ENCODE measurements at regions not wholly inside any gene's neighbourhood (a gene's known extent, or its start where the extent isn't known, plus 50 kb on each side); places are given as distances from the start of the nearest gene placed in this dataset.

DNA sequence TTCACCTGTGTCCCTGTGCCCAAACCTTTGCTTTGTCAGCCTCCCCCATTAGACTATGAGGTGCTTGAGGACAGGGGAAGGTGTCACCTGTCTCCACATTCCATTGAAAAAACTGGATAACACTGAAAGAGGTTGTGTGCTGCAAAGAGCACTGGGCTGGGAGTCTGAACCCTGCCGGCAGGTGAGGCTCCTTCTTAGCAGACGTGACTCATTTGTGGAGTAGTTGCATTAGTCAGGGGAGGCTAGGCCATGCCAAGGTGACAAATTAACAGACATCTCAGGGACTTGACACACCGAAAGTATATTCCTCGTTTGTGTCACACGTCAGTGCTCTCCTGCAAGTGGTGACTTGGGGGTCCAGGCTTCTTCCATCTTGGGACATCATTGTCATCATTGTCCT is 95.9 kb upstream of the STX18 start:
- Histone ChIP-seq H3K27me3 (no peaks in the 10 kb centered on the region), H3K4me3 (ENCODE audit: low read depth, low read length) (no peak overlapping the region), H3K9me3 (no peaks in the 10 kb centered on the region), H3K4me1 (no peaks in the 10 kb centered on the region), H3K36me3 (no peaks in the 10 kb centered on the region)
- no peak for DNase-seq
- TF ChIP-seq, protein P1, sequence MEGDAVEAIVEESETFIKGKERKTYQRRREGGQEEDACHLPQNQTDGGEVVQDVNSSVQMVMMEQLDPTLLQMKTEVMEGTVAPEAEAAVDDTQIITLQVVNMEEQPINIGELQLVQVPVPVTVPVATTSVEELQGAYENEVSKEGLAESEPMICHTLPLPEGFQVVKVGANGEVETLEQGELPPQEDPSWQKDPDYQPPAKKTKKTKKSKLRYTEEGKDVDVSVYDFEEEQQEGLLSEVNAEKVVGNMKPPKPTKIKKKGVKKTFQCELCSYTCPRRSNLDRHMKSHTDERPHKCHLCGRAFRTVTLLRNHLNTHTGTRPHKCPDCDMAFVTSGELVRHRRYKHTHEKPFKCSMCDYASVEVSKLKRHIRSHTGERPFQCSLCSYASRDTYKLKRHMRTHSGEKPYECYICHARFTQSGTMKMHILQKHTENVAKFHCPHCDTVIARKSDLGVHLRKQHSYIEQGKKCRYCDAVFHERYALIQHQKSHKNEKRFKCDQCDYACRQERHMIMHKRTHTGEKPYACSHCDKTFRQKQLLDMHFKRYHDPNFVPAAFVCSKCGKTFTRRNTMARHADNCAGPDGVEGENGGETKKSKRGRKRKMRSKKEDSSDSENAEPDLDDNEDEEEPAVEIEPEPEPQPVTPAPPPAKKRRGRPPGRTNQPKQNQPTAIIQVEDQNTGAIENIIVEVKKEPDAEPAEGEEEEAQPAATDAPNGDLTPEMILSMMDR (IDR thresholded peaks at IDR 0.05; ENCODE audit: low read depth, low read length) = no peak

DNA sequence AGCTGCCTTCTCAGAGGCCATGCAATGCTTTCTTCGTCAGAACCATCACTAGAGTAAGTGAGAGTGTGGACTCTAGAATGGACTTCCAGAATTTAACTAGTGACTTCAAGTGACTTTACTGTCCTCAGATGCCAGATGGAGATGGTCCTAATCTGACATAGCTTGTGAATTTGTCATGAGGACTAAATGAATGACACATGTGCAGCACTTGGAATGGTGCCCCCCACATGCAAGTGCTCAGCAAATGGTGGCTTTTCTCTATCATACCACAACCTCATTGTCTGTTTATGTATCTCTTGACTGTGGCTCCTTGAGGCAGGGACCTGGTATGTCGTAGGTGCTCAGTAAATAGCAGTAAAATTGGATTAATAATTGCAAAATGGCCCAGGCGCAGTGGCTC is 91.6 kb upstream of the STX18 start:
- DNase-seq = no peak
- TF ChIP-seq, protein P1 (IDR thresholded peaks at IDR 0.05; ENCODE audit: low read depth, low read length) = no peak
- Histone ChIP-seq H3K4me1 (no peaks in the 10 kb centered on the region), H3K27me3 (no peaks in the 10 kb centered on the region), H3K4me3 (ENCODE audit: low read depth, low read length) (no peak overlapping the region), H3K9me3 (no peaks in the 10 kb centered on the region), H3K36me3 (no peaks in the 10 kb centered on the region)

DNA sequence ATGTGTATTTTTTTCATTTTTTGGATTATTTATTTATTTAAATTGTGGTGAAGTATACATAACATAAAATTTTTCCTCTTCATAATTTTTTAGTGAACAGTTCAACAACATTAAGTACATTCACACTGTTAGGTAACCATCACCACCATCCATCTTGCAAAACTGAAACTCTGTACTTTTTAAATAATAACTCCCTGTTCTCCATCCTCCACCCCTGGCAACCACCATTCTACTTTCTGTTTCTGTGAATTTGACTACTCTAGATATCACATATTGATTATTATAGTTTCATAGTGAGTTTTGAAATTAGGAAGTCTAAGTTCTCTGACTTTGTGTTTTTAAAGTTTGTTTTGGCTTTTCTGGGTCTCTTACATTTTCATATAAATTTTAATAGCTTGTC is 89.3 kb upstream of the STX18 start:
- Histone ChIP-seq H3K4me1 (peaks cover 9% of the 10 kb centered on the region), H3K36me3 (no peaks in the 10 kb centered on the region), H3K4me3 (ENCODE audit: low read depth, low read length) (no peak overlapping the region), H3K27me3 (no peaks in the 10 kb centered on the region), H3K9me3 (no peaks in the 10 kb centered on the region)
- TF ChIP-seq, protein P1 (IDR thresholded peaks at IDR 0.05; ENCODE audit: low read depth, low read length) = no peak
- DNase-seq = no peak

DNA sequence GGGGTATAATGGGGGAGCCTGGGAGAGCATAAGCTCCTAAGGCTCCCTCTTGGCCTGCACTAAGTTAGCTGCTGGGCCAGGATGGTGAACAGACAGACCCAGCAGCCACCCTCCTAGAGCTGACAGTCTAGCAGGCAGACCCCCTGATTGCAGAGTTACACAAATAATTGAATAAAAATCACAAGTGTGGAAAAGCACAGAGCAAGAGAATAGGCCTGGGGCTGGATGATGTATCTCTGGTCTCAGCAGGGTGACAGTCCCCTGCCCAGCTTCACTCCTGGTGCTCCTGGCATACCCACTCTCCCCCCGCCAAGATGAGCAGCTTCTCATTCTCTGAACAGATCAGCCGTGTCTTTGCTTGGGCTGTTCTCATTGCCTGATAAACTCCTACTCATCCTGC is 86.1 kb upstream of the STX18 start:
- Histone ChIP-seq H3K9me3 (no peaks in the 10 kb centered on the region), H3K4me1 (peaks cover 9% of the 10 kb centered on the region), H3K4me3 (ENCODE audit: low read depth, low read length) (no peak overlapping the region), H3K36me3 (no peaks in the 10 kb centered on the region), H3K27me3 (no peaks in the 10 kb centered on the region)
- DNase-seq = peak; percentile 67
- TF ChIP-seq, protein P1 (IDR thresholded peaks at IDR 0.05; ENCODE audit: low read depth, low read length) = no peak

DNA sequence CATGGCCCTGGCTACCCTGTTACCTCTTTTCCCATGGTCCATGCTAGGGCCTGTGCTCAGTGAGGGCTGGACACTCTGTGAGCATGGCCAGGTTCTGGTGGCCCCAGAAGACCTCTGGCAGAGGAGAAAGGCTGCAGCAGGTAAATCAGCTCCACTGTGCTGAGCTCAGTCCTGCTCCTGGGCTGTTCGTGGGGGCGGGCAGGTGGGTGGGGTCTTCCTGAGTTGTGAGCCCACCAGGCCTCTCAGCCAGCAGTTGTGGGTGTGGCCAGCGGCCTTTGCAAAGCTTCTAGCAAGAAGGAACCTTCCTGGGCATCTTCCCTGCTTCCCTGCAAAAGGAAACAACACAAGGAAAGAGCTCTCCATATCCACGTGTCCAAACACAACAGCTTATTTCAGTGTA is 85.3 kb upstream of the STX18 start:
- no peaks in the 10 kb centered on the region for H3K9me3 ChIP-seq
- no peak overlapping the region for H3K4me3 ChIP-seq (ENCODE audit: low read depth, low read length)
- TF ChIP-seq, protein P1 (IDR thresholded peaks at IDR 0.05; ENCODE audit: low read depth, low read length) = no peak
- no peaks in the 10 kb centered on the region for H3K36me3 ChIP-seq
- peak; percentile 21 for DNase-seq
- H3K27me3 ChIP-seq = no peaks in the 10 kb centered on the region
- H3K4me1 ChIP-seq = peaks cover 9% of the 10 kb centered on the region

DNA sequence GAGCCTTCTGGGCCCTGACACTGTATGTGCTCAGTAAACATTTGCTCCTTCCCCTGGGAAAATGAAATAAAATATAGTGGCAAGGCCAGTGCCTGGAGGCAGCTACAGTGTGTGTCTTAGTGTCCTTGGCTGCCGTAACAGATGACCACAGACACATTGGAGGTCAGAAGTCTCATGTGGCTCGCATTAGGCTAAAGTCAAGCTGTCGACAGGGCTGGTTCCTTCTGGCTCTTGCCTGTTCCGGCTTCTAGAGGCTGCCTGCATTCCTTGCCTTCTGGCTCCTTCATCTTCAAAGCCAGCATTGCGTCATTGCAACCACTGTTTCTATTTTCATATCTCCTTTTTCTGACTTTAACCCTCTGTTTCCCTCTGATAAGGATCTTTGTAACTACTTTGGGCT is 83.6 kb upstream of the STX18 start:
- TF ChIP-seq, protein P1 (IDR thresholded peaks at IDR 0.05; ENCODE audit: low read depth, low read length) = no peak

More for the DNA sequence above, 83.6 kb upstream of the STX18 start:
- Histone ChIP-seq H3K4me3 (ENCODE audit: low read depth, low read length) (no peak overlapping the region), H3K27me3 (no peaks in the 10 kb centered on the region), H3K9me3 (no peaks in the 10 kb centered on the region), H3K4me1 (peaks cover 11% of the 10 kb centered on the region), H3K36me3 (no peaks in the 10 kb centered on the region)
- no peak for DNase-seq
